Ishikawa (cell line): ENCODE measurements at regions not wholly inside any gene's neighbourhood (a gene's known extent, or its start where the extent isn't known, plus 50 kb on each side); places are given as distances from the start of the nearest gene placed in this dataset.

Experiments used
- CEBPB ChIP-seq: IDR thresholded peaks from 2 replicates; pipeline ENCODE4 v1.6.1; 2012
- CREB1 ChIP-seq: IDR thresholded peaks from 2 replicates; pipeline ENCODE4 v1.6.1; 2012; ENCODE audit warnings: low read depth
- EGR1 ChIP-seq: IDR thresholded peaks from 2 replicates; pipeline ENCODE4 v1.6.1; 2012
- EP300 ChIP-seq: IDR thresholded peaks from 2 replicates; pipeline ENCODE4 v1.6.1; 2012; ENCODE audit warnings: borderline replicate concordance
- FOXM1 ChIP-seq: IDR thresholded peaks from 2 replicates; pipeline ENCODE4 v1.6.1; 2012; ENCODE audit warnings: low read depth, borderline replicate concordance
- MAX ChIP-seq: IDR thresholded peaks from 2 replicates; pipeline ENCODE4 v1.6.1; 2012
- NFIC ChIP-seq: IDR thresholded peaks from 2 replicates; pipeline ENCODE4 v1.6.1; 2012
- RAD21 ChIP-seq: IDR thresholded peaks from 2 replicates; pipeline ENCODE4 v1.6.1; 2012; ENCODE audit warnings: low read depth
- TAF1 ChIP-seq: IDR thresholded peaks from 2 replicates; pipeline ENCODE4 v1.6.1; 2012; ENCODE audit warnings: low read depth, mild to moderate bottlenecking
- TCF12 ChIP-seq: IDR thresholded peaks from 2 replicates; pipeline ENCODE4 v1.6.1; 2012; ENCODE audit warnings: low read depth
- TEAD4 ChIP-seq: IDR thresholded peaks from 2 replicates; pipeline ENCODE4 v1.6.1; 2012
- YY1 ChIP-seq: IDR thresholded peaks from 2 replicates; pipeline ENCODE4 v1.6.1; 2012; ENCODE audit warnings: low read depth
- ZBTB7A ChIP-seq: IDR thresholded peaks from 2 replicates; pipeline ENCODE4 v1.6.1; 2012; ENCODE audit warnings: low read depth
- TF ChIP-seq, protein P1 (sequence below): IDR thresholded peaks from 2 replicates; pipeline ENCODE4 v1.6.1; 2012; ENCODE audit warnings: low read depth, mild to moderate bottlenecking
- TF ChIP-seq, protein P2 (sequence below): IDR thresholded peaks from 2 replicates; pipeline ENCODE4 v1.6.1; 2012

DNA sequence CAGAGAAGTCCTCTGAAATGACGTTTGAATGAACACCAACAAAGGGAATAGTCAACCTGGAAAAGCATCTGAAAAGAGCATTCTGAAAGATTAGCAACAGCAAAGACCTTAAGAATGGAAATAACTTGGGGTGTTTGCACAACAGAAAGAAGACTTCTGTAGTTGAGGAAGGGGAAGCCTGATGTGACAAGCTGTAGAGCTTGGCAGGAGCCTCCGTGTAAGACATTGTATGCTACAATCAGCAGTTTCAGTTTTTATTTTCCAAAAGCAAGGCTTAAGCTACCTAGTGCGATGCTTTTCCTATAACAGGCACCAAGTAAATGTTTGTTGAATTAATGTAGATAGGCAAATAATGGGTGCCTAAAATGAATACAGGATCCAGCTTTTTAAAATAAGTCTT is 484.0 kb downstream of the SPRY1 start:
- TF ChIP-seq TAF1 = no peak
- TF ChIP-seq TCF12 = no peak
- no peak for TF ChIP-seq CREB1
- TF ChIP-seq, protein P1, sequence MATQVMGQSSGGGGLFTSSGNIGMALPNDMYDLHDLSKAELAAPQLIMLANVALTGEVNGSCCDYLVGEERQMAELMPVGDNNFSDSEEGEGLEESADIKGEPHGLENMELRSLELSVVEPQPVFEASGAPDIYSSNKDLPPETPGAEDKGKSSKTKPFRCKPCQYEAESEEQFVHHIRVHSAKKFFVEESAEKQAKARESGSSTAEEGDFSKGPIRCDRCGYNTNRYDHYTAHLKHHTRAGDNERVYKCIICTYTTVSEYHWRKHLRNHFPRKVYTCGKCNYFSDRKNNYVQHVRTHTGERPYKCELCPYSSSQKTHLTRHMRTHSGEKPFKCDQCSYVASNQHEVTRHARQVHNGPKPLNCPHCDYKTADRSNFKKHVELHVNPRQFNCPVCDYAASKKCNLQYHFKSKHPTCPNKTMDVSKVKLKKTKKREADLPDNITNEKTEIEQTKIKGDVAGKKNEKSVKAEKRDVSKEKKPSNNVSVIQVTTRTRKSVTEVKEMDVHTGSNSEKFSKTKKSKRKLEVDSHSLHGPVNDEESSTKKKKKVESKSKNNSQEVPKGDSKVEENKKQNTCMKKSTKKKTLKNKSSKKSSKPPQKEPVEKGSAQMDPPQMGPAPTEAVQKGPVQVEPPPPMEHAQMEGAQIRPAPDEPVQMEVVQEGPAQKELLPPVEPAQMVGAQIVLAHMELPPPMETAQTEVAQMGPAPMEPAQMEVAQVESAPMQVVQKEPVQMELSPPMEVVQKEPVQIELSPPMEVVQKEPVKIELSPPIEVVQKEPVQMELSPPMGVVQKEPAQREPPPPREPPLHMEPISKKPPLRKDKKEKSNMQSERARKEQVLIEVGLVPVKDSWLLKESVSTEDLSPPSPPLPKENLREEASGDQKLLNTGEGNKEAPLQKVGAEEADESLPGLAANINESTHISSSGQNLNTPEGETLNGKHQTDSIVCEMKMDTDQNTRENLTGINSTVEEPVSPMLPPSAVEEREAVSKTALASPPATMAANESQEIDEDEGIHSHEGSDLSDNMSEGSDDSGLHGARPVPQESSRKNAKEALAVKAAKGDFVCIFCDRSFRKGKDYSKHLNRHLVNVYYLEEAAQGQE = no peak
- no peak for TF ChIP-seq TEAD4
- TF ChIP-seq, protein P2, sequence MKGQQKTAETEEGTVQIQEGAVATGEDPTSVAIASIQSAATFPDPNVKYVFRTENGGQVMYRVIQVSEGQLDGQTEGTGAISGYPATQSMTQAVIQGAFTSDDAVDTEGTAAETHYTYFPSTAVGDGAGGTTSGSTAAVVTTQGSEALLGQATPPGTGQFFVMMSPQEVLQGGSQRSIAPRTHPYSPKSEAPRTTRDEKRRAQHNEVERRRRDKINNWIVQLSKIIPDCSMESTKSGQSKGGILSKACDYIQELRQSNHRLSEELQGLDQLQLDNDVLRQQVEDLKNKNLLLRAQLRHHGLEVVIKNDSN = no peak
- TF ChIP-seq EGR1 = no peak
- no peak for TF ChIP-seq RAD21
- no peak for TF ChIP-seq CEBPB
- TF ChIP-seq NFIC = no peak
- TF ChIP-seq EP300 = no peak
- TF ChIP-seq FOXM1 = no peak
- no peak for TF ChIP-seq MAX

DNA sequence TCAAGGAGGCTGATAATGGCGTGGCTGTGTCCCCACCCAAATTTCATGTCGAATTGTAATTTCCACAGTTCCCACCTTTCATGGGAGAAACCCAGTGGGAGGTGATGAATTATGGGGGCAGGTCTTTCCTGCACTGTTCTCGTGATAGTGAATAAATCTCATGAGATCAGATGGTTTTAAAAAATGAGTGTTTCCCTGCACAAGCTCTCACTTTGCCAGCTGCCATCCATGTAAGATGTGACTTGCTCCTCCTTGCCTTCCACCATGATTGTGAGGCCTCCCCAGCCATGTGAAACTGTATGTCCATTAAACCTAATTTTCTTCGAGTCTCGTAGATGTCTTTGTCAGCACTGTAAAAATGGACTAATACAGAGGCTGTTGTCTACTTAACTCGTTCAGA is 488.3 kb downstream of the SPRY1 start:
- no peak for TF ChIP-seq EGR1
- TF ChIP-seq NFIC = no peak
- no peak for TF ChIP-seq RAD21
- TF ChIP-seq YY1 = no peak
- TF ChIP-seq TCF12 = no peak
- TF ChIP-seq ZBTB7A = no peak
- TF ChIP-seq, protein P1 = no peak
- TF ChIP-seq, protein P2 = no peak
- no peak for TF ChIP-seq TEAD4
- no peak for TF ChIP-seq TAF1
- TF ChIP-seq CREB1 = no peak
- TF ChIP-seq CEBPB = no peak
- TF ChIP-seq FOXM1 = no peak
- no peak for TF ChIP-seq MAX
- TF ChIP-seq EP300 = no peak

DNA sequence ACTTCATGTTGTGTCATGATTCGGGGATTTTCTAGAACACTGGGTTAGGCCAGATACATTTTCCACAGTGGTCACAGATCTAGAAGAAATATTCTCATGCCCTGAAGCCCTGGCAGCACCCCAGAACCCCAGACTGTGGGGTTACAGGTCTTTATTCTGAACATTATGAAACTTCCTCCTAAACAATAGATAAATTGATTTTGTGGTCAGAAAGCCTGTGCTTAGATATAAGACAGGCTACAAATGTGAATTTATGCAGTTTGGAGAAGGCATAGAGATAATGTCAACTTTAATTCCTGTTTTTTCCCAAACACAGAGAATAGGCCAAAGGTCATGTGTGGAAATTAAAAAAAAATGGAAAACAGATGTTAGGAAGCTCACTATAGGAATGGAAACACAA is 492.9 kb downstream of the SPRY1 start:
- no peak for TF ChIP-seq EGR1
- no peak for TF ChIP-seq CEBPB
- no peak for TF ChIP-seq RAD21
- TF ChIP-seq NFIC = no peak
- no peak for TF ChIP-seq EP300
- TF ChIP-seq CREB1 = no peak
- TF ChIP-seq, protein P2 = no peak
- no peak for TF ChIP-seq TAF1
- TF ChIP-seq ZBTB7A = no peak
- no peak for TF ChIP-seq FOXM1
- TF ChIP-seq YY1 = no peak
- TF ChIP-seq, protein P1 = no peak
- no peak for TF ChIP-seq MAX
- no peak for TF ChIP-seq TCF12

GRCh38 chr4:123890889-123891288 is 494.3 kb downstream of the SPRY1 start:
- TF ChIP-seq CREB1 = no peak
- TF ChIP-seq EP300 = no peak
- no peak for TF ChIP-seq TAF1
- no peak for TF ChIP-seq FOXM1
- TF ChIP-seq, protein P2 = no peak
- TF ChIP-seq ZBTB7A = no peak
